ENCODE measurements at regions not wholly inside any gene's neighbourhood (a gene's known extent, or its start where the extent isn't known, plus 50 kb on each side); places are given as distances from the start of the nearest gene placed in this dataset.
"Not testable (repeated sequence)": the region's sequence is repeated elsewhere in the genome, so short reads cannot be mapped to it uniquely, and the experiment has no call there.

DNA sequence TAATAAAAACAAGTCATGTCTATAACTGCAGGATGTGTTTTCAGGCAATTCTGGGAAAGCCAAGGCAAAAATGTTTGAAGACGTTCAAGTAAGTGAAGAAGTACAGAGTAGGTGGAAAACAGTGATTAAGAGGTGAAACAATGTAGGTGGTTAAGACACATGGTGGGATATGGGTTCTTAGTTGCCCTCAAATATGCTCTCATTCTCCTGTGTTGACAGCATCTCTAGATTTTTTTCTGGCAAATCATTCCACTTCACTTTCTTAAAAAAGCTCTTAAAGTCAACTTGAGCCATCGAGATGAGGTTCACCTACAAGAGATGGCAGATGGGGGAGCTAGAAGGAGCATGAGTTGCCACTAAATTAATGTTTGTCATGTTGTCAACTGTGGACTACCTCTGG is 1041.0 kb upstream of the CNTN5 start:
- FAIRE-seq, result no peak

DNA sequence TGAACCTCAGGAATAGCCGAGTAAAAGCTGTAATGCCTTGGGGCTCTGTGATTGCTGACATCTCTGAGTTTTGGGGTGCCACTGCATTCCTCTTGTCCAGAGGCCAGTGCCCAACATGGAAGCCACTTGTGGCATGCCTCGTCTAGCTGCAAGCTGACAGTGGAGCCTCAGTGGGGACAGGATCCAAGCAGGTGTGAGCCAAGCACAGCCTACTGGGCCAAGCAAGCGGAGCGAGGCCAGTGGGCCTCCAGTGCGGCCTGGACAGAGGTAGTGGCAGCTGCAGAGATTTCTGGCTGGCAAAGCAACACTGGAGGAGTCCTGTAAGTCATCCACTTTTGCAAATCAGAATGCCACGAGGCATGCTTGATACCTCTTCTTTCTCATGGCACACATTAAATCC is 1038.2 kb upstream of the CNTN5 start:
- no peak for FAIRE-seq

DNA sequence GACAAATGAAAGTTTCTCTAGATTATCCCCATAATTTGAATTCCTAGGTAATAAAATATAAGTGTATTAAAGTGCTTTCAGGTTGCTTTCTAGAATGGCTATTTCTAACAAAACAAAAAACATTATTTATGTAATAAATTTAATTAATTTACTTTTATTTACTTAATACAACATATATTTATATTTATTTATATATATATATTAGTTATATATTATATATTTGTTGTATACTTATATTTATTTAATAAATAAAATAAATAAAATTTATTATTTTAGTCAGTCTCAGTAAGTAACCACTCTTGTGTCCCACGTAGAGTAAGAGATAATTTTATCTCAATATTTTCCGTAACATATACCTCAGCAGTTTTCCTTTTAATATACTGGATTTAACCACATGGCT is 1031.6 kb upstream of the CNTN5 start:
- FAIRE-seq, result peak; percentile 95

DNA sequence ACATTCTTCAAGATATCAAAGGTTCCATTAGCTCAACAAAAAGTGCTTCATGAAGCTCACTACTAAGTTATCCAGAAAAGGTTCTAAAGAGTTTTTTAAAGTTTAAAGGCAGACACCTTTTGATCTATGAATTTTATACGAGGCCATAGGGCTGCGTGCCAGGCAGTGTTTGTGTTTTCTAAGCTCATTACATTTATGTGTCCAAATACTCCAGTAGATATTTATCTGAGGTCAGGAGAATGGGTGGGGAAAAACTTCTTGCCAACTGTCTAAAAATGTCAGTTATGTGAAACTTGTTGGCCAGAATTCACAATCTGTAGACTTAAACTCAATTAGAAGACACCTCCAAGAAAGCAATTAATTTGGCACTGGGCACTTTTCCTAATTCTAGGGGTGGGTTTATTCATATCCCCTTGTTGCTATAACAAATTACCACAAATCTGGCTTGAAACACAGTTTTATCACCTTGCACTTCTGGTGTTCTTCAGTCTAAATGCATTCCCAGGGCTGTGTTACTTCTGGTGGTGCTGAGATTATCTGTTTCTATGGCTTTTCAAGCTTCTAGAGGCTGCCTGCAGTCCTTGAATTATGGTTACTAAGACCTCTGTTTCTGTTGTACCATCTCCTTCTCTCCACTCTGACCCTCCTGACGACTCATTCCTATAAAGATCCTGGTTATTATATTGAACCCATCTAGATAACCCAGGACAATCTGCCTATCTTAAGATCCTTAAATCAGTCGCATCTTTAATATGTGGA is 1030.4 kb upstream of the CNTN5 start:
- no peak for FAIRE-seq

DNA sequence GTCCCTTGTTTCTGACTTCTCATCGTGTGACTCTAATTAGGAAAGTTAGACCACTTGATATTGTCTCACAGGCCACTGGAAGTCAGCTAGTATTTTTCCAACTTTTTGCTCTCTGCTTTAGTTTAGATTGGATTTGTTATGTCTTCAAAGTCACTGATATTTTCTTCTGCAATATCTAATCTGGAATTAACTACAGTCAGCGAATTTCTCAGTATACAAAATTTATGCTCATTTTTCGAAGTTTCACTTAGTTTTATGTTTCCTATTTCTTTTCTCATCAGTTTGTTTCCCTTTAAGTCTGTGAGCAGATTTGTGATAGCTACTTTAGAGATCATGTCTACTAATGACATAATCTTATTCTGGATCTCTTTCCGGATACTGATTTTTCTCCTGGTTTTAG is 1027.2 kb upstream of the CNTN5 start:
- FAIRE-seq, result no peak

DNA sequence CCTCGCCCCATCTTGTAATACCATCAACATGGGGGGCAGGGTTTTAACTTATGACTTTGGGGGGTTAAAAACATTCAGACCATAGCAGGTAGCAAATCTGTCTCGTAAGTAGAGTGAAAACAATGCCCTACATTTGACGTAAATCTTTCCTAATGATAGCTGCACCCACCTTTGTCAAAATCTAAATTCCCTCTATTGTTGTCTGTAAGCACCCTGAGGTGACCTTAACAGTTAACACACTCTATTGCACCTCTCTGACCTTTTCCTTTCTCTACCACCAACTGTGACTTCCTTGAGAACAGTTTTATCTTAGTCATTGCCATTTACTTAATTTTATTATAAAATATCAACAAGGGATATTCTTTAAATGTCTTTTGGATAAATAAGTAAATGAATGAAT is 1024.9 kb upstream of the CNTN5 start:
- no peak for FAIRE-seq

DNA sequence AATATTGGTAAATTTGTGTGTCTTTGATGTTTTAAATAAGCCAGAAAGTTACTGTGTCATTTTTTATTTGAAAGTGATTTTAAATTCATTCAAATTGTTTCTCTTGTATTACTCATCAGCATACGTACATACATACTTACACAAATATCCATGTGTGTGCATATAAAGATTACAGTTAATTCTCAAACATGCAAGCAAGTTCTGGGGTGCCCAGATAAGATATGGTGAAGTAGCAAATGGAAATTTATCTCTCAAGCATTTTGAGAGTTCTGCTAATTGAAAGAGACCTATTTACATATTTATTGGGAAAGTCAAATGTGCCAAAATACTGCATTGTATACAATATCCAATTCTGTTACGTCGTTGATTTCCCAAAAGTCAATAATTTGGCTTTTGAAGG is 1024.0 kb upstream of the CNTN5 start:
- FAIRE-seq, result no peak

DNA sequence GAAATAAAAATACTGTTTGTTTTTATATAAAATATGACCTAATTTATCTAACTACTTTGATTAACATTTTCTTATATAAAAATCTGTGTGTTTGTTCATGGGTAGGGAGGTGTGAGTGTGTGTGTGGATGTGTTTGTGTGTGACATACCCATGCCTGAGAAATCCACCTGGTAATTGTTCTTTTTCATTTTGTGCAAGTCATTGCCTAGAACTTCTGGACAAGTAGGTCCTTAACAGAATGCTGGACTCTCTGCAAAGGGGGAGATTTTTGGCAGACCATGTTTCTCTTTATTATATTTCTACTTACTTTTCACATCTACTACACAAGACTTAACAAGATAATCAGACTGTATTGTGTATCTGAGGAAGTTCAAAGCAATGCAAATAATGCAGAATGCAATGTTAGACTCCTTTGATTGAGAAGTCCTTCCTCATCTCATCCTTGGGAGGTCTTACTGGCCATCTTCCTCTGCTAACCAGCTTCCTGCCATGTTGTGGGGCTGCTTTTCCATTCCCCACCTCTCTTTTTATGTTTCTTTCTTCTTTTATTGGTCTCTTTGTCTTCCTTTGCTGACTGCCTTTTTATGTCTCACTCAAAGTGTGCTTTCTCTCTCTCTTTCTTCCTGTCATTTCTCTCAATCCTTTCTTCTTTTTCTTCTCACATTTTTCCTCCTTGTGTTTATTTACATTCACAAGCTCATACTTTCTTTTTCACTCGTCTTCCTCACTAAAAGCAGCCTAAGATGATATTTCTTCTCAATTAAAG is 1017.0 kb upstream of the CNTN5 start:
- no peak for FAIRE-seq

DNA sequence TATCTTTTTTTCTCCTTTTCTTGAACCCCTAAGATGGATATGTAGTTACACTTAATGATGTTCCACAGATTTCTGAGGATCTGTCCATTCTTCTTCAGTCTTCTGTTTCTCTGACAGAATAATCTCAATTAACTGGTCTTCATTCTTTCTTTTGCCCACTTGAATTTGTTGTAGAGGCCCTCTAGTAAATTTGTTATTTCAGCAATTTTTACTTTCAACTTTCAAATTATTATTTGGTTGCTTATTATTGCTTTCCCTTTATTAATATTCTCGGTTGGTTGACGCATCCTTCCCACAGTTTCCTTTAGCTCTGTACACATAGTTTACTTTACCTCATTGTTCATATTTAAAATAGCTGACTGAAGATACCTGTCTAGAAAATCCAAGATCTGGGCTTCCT is 1013.7 kb upstream of the CNTN5 start:
- no peak for FAIRE-seq

DNA sequence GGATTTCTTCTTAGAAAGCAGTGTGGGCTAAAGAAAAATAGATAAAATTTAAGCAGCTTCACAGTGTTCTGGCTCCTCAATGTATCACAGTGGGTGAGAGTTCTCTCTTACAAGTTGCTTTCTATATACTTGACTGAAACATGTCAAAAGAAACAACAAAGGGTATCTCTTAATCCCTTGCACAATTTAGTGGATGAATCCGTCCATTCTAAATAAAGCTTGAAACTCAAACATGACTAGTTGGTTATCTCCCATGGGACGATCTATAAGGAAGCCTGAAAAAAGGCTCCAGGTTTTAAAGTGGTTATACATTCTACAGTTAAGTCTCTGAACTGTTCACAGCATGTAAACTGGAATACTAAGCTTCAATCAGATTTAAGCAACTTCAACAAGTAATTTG is 993.1 kb upstream of the CNTN5 start:
- FAIRE-seq, result no peak

DNA sequence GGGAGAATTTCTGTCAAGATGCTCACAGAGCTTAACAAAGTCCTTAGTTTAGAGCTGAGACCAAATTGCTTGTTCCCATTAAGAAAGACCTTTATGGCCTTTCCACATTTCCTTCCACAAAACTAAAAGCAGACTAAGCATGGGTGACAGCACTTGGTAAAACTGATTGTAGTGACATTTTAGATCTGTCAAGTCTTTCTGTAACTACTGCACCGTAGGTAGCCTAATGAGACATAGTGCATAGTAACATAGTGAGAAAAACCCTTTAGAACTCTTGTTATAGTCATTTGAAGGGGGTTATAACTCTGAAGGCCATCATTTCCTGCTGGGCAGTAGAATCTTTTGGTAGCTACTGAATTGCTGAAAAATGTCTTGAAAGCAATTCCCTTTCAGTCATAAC is 990.9 kb upstream of the CNTN5 start:
- FAIRE-seq, result no peak

DNA sequence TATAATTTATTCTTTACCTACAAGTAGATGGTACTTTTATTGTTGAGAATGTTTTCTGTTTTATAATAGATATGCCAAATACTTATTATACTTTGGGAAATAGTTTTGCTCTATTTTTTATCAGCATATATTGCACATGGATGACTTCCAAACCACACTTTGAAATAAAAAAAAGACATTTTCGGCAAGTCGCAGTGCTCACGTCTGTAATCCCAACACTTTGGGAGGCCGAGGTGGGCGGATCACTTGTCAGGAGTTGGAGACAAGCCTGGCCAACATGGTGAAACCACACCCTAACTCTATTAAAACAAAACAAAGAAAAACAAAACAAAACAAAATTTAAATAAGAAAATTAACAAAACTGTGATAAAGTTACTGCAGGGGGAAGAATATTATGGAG is 983.9 kb upstream of the CNTN5 start:
- FAIRE-seq, result no peak

DNA sequence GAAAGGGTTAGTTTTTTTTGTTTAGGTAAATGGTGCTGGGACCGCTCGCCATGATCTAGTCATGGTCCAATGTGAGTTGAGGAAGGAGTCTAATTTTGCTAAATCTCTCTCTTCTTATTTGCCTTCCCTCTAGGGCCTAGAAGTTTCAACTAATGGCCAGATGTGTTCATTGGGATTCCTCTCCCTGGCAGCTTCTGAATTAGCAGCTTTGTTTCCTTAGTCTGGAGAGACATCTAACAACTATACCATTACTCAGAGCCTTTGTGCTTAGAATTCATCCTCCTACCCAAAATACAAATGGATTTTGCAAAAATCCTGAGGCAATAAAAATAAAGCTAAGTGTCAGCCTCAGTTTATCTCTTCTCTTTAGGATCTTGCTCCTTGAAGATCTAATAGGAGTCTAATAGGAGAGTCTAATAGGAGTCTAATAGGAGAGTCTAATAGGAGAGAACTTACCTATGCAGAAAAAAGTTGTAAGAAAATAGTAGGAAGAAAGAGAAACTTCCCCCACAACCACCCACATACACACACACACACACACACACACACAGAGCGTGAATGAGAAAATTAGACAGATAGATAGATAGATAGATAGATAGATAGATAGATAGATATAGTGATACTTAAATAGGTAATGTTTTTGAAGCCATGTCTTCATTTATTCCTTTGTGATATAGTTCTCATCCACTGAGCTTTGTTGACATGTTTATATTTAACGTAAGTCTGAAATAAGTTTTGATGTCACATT is 980.5 kb upstream of the CNTN5 start:
- no peak for FAIRE-seq

DNA sequence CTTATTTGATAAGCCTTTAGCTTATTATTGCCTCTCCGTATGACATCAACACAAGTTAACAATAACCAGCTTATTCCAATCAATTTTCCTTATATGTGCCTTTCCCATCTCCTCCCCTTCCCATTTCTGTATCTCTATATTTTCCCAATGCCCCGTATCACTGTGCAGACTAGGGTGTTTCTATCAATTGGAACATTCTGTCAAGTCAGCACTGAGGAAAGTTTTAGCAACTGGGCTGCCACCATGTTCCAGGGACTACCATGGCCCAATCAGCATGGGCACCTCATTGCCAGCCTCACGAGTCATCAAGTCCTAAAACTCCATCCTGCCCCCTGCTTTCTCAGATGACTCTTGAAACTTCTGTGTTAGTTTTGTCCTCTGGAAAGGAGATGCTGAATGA is 973.1 kb upstream of the CNTN5 start:
- FAIRE-seq, result no peak

DNA sequence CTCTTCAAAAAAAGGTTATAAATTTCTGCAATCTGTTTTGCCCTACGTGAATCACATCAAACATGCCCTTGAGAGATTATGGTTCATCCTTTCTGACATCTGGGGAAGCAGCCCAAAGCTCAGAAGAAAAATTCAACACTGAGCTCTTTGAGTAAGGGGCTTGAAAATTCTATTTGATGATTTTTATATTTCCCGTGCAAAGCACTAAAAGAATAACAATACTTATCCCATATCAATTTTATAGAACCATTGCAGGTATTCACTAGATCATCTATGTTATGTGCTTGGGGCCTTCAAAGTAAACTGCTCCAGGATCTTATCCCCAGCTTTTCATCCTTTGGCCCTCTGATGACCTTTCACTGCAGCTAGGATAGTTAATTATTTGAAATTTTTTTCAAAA is 966.9 kb upstream of the CNTN5 start:
- FAIRE-seq, result no peak

DNA sequence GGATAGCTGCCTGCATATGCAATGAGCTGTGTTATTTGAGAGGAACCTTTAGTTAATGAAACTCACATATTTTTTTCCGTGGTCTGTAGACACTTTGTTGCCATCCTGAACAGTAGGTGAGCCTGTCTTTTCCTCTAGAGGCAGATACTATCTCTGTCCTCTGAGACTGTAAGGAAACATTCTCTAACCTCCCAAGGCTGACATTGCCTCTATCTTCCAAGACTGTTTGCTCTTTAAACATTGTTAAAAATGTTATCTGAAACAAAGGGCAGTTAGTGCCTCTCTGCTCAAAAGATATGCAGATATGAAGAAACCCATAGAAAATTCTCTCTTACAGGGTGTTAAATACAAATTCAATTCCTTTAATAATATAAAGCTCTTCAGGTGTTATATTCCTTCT is 963.8 kb upstream of the CNTN5 start:
- no peak for FAIRE-seq

DNA sequence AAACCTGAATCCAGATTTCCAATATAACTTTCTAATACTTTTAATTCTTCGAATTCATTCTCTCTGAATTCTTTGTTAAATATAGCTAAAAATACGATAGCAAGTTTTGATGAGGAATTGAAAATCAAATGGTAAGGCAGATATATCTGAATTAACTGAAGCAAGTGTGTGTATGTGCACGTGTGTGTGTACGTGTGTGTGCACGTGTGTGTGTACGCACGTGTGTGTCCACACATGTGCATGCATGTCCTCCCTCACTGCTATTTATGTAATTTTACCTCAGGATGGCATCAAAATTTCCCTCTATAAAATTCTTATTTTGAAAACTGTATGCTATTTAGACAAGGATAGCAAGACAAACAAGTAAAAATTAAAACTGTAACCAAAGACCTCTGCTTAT is 961.3 kb upstream of the CNTN5 start:
- no peak for FAIRE-seq

DNA sequence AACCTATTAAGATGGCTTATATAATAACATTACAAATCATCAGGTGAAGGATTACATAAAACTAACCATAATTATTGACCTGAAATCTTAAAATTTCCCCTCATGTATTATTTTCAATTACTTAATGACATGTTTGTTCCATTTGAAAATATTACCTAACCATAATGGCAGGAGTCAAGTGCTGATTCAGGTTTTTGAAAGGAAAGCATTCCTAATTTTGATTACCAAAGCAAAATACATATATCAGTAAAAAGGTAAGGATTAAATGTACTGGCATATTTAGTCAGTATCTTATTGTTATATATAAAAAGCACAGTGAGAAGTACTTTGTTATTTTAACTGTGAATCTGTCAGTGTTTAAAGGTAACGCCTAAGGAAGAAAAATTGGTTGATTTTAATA is 960.0 kb upstream of the CNTN5 start:
- no peak for FAIRE-seq

DNA sequence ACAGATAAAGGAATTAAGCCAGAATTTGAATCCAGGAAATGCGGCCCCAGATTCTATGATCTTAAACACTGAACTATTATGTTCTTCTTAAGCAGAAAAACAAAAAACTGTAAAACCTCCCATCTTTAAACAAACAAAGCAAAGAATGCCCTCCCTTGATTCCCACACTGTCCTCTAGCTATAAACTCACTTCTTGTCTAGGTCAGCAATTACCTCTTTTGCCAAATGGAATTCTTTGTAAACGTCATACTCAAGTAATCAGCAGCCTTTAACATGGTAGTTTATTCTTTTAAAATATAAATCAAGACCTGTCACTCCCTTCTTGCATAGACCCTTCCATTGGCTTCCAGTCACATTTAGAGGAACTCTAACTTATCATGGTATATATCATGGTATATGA is 958.9 kb upstream of the CNTN5 start:
- no peak for FAIRE-seq

DNA sequence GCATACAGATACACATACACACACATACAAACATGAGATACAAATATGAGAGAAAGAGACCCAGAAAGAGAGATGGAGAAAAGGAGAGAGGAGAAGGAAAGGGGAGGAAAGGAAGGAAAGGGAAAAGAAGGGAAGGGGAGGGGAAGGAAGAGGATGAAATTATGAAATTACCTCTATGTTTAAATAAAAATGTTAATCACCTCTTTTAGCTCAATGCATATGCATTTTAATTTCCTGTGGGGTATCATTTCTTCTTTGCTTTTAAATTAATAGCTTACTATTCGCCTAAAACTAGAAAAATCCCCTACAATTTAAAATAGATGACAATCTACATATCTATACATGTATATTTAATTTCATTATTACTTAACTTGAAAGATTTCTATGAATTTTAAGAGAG is 958.0 kb upstream of the CNTN5 start:
- no peak for FAIRE-seq

DNA sequence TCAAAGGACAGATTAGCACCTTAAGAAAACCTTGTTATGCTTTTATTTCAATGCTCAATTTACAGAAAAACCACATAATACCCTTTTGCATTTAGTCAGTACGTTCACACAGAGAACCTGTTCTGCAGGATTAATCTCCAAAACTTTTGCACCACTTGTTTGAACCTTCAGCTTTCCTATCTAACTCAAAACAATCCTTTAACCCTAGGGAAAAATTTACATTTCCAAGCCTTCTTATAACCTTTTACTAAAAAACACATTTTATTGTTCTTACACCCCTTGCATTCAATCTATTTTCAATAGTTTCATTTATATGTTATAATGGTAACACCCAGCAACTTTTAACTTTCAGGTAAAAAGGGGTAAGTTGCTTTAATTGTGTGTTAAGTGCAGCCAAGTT is 952.5 kb upstream of the CNTN5 start:
- no peak for FAIRE-seq

DNA sequence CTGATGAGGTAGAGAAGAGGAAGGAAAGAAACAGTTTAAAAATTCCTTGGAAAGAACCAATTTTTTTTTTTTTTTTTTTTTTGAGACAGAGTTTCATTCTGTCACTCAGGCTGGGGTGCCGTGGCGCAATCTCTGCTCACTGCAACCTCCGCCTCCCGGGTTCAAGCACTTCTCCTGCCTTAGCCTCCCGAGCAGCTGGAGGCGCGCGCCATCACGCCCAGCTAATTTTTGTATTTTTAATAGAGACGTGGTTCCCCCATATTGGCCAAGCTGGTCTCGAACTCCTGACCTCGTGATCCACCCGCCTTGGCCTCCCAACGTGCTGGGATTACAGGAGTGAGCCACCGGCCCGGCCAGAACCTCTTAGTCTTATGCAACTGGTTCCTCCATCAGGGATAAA is 951.6 kb upstream of the CNTN5 start:
- FAIRE-seq, result not testable (repeated sequence)

DNA sequence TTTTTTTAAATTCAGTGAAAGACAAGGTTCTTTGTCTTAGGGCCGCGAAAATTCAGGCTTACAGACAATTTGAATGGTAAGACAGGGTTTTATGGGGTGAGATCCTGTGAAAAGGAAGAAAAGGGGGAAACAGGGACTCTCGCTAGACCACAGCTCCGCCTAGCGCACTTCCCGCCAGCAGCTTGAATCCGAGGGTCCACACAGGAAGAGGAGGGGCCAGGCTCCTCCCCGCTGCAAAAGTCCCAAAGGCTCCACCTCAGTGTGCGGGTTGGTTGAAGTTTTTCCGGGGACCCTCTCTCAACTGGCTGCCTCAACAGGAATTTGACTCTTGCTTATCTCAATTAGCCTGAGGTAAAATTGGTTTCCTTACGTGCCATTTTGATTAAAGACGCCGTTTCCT is 950.9 kb upstream of the CNTN5 start:
- FAIRE-seq, result no peak
